Transverse colon (tissue), 4 donors: ENCODE measurements at regions not wholly inside any gene's neighbourhood (a gene's known extent, or its start where the extent isn't known, plus 50 kb on each side); places are given as distances from the start of the nearest gene placed in this dataset.

Source experiments
- DNase-seq: peaks from one replicate; pipeline ENCODE4 v3.0.0-alpha.2; 2019
- H3K27ac ChIP-seq, 4 donors: fragments of 200-600 bp; sonication (generic); 2 replicates each; pipeline ENCODE4 v1.5.1; 2016 to 2018; ENCODE audit warnings: inconsistent platforms in 4 of 4
- H3K27me3 ChIP-seq: fragments of 200-600 bp; sonication (generic); 2 replicates; pipeline ENCODE4 v1.5.1; 2017; ENCODE audit warnings: inconsistent platforms
- H3K36me3 ChIP-seq, 4 donors: fragments of 200-600 bp; sonication (generic); 2 replicates each; pipeline ENCODE4 v1.5.1; 2017 to 2019; ENCODE audit warnings: inconsistent platforms in 4 of 4
- H3K4me1 ChIP-seq, 4 donors: fragments of 200-600 bp; sonication (generic); 2 replicates each; pipeline ENCODE4 v1.5.1; 2017 to 2020; ENCODE audit warnings: inconsistent platforms in 4 of 4
- H3K4me3 ChIP-seq, 4 donors: fragments of 200-600 bp; sonication (generic); 1 replicate in 1 of 4; 2 replicates in 3 of 4; pipeline versions ENCODE4 v1.5.1 to v1.6.1; 2017 to 2019; ENCODE audit warnings: inconsistent platforms in 4 of 4
- H3K9me3 ChIP-seq, 2 donors: fragments of 200-600 bp; sonication (generic); 2 replicates each; pipeline ENCODE4 v1.5.1; 2017 to 2019; ENCODE audit warnings: inconsistent platforms in 2 of 2
- EP300 ChIP-seq: sonication (generic); formaldehyde crosslinking; IDR thresholded peaks from one replicate; pipeline ENCODE4 v1.6.1; 2017; ENCODE audit warnings: antibody characterized with exemption, low read depth
- POLR2A ChIP-seq: fragments of 450-650 bp; IDR thresholded peaks from one replicate; pipeline ENCODE4 v1.6.1; 2016; ENCODE audit warnings: antibody characterized with exemption, mild to moderate bottlenecking, moderate library complexity
- POLR2AphosphoS5 ChIP-seq, 3 donors: sonication (generic); formaldehyde crosslinking; IDR thresholded peaks; one replicate each; pipeline ENCODE4 v1.6.1; 2016; ENCODE audit warnings: antibody characterized with exemption in 3 of 3
- WGBS, 2 donors: methylation state at CpG; one replicate each; pipeline ENCODE4 v1.1.5; 2018; ENCODE audit warnings: low coverage in 1 of 2; 5-methylcytosine and 5-hydroxymethylcytosine counted together
- in situ Hi-C, 4 donors: fragments of 200-750 bp; cut with MboI; loops; one replicate each; pipeline versions ENCODE4 v1.15.0 to v1.15.1; 2017; ENCODE audit warnings: low sequenced_read_pairs in 3 of 4, low pct_ligation_motif_present in 1 of 4, low pct_unique_long_range_greater_than_20kb in 1 of 4
- intact Hi-C: fragments of 100-400 bp; cut with DNase I; formaldehyde crosslinking; loops from one replicate; pipeline ENCODE4 v1.15.1; 2023; ENCODE audit warnings: low total_unique reads
- small RNA-seq, 4 donors: library from RNA; depleted of rRNA; stranded (forward); fragments of <200 nt; gene quantifications; one replicate each; pipeline ENCODE3, GENCODE V24; 2016
- TF ChIP-seq, protein P1 (sequence below), 5 experiments: fragments of 200-600 bp in 3 of 5; fragments of 450-650 bp in 2 of 5; sonication (generic) in 3 of 5; IDR thresholded peaks; 1 replicate in 2 of 5; 2 replicates in 3 of 5; pipeline ENCODE4 v1.5.1; 2016 to 2017; ENCODE audit warnings: antibody characterized with exemption in 5 of 5, inconsistent platforms in 3 of 5, mild to moderate bottlenecking in 2 of 5, moderate library complexity in 1 of 5

DNA sequence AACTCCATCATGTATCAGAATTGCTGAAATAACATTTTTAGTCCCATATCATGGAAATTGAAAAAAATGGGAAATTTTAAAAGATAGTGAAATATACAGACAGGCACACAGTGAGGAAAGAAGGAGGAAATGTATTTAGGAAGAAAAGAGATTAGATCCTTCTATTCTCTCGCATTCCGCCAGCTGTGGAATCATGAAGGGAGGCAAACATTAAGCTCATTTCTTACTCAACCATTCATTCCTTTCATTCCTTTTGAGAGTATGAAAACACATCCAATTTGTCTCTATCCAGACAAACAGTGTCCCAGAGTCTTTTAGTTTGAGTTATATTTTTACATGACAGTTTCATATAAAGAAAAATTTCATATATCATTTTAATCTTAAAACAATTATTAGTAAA, 52.5 kb upstream of the KCNMB2 start:
- no peak overlapping the region for H3K27ac ChIP-seq
- H3K9me3 ChIP-seq, result no peaks in the 10 kb centered on the region
- TF ChIP-seq POLR2AphosphoS5 (IDR thresholded peaks at IDR 0.05), result no peak
- TF ChIP-seq, protein P1, sequence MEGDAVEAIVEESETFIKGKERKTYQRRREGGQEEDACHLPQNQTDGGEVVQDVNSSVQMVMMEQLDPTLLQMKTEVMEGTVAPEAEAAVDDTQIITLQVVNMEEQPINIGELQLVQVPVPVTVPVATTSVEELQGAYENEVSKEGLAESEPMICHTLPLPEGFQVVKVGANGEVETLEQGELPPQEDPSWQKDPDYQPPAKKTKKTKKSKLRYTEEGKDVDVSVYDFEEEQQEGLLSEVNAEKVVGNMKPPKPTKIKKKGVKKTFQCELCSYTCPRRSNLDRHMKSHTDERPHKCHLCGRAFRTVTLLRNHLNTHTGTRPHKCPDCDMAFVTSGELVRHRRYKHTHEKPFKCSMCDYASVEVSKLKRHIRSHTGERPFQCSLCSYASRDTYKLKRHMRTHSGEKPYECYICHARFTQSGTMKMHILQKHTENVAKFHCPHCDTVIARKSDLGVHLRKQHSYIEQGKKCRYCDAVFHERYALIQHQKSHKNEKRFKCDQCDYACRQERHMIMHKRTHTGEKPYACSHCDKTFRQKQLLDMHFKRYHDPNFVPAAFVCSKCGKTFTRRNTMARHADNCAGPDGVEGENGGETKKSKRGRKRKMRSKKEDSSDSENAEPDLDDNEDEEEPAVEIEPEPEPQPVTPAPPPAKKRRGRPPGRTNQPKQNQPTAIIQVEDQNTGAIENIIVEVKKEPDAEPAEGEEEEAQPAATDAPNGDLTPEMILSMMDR (IDR thresholded peaks at IDR 0.05), result no peak
- no peak for TF ChIP-seq EP300
- no peak for TF ChIP-seq POLR2A
- intact Hi-C loops (no loop called here), in situ Hi-C loops (no loop called here)
- DNase-seq, result no peak
- H3K36me3 ChIP-seq, result no peaks in the 10 kb centered on the region
- H3K4me3 ChIP-seq, result no peak overlapping the region
- no peaks in the 10 kb centered on the region for H3K27me3 ChIP-seq
- 84 to 94% methylated on average over 2 of the region's 2 CpGs for whole genome bisulfite sequencing, 2 donors
- no peaks in the 10 kb centered on the region for H3K4me1 ChIP-seq

DNA sequence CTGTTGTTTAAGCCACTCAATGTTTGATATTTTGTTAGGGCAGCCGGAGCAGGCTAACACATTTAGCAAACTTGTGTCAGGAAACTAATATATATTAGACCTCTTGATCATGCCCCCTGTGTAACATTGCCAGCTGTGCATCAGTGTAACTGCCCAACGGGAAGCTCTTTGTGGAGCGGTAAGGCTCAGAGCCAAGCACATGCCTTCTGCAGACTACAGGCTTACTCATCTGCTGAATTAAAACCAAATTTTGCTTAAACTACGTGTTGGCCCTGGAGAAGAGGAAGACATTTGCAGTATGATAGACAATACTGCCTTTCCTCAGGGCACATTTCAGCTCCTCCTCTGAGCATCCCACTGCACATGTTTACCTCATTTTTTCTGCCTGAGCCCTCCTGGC, 50.5 kb upstream of the KCNMB2 start:
- in situ Hi-C loops (no loop called here), intact Hi-C loops (no loop called here)
- no peak for DNase-seq
- H3K9me3 ChIP-seq, result no peaks in the 10 kb centered on the region
- no peaks in the 10 kb centered on the region for H3K27me3 ChIP-seq
- H3K36me3 ChIP-seq, result no peaks in the 10 kb centered on the region
- no peak overlapping the region for H3K27ac ChIP-seq
- no peaks in the 10 kb centered on the region for H3K4me1 ChIP-seq
- WGBS, 2 donors, result 75% methylated on average over 4 of the region's 4 CpGs; no CpG with 5 or more reads in 1 of the 2 donors
- H3K4me3 ChIP-seq, result no peak overlapping the region
- TF ChIP-seq, protein P1 (IDR thresholded peaks at IDR 0.05), result no peak
- TF ChIP-seq EP300, result no peak
- TF ChIP-seq POLR2A, result no peak
- no peak for TF ChIP-seq POLR2AphosphoS5 (IDR thresholded peaks at IDR 0.05)

Small RNA genes lying in the stretch of these regions (small RNA-seq; reads per million reads assigned to genes)
- gene RF00425, result 0 reads per million in 4 donors
- gene RN7SKP52, result 0 to 0.28 (median 0) reads per million in 4 donors
- gene RNA5SP148, result 0 reads per million in 4 donors
- gene RNU6-1120P, result 0 reads per million in 4 donors
